ENCODE measurements at regions not wholly inside any gene's neighbourhood (a gene's known extent, or its start where the extent isn't known, plus 50 kb on each side); places are given as distances from the start of the nearest gene placed in this dataset.
"Not testable (repeated sequence)": the region's sequence is repeated elsewhere in the genome, so short reads cannot be mapped to it uniquely, and the experiment has no call there.

GRCh38 chr7:10284001-10284400 lies 689.7 kb upstream of the PHF14 start:
- DNase-seq (ENCODE audit: low read depth) = no peak

- no peak for DNase-seq (ENCODE audit: low read depth)
Observed at GRCh38 chr7:10299384-10299783, 674.3 kb upstream of the PHF14 start.

GRCh38 chr7:10300577-10300976 lies 673.1 kb upstream of the PHF14 start:
- DNase-seq (ENCODE audit: low read depth) = no peak

GRCh38 chr7:10308276-10308675 lies 665.4 kb upstream of the PHF14 start:
- no peak for DNase-seq (ENCODE audit: low read depth)

- DNase-seq (ENCODE audit: low read depth) = no peak
Observed at GRCh38 chr7:10312942-10313341, 660.7 kb upstream of the PHF14 start.

GRCh38 chr7:10315881-10316280 lies 657.8 kb upstream of the PHF14 start:
- no peak for DNase-seq (ENCODE audit: low read depth)

GRCh38 chr7:10316488-10316887 lies 657.2 kb upstream of the PHF14 start:
- DNase-seq (ENCODE audit: low read depth) = no peak

- no peak for DNase-seq (ENCODE audit: low read depth)
Observed at GRCh38 chr7:10325395-10325794, 648.3 kb upstream of the PHF14 start.

GRCh38 chr7:10343108-10343507 lies 630.6 kb upstream of the PHF14 start:
- no peak for DNase-seq (ENCODE audit: low read depth)

GRCh38 chr7:10346032-10346431 lies 627.6 kb upstream of the PHF14 start:
- DNase-seq (ENCODE audit: low read depth) = no peak

GRCh38 chr7:10355816-10356215 lies 617.9 kb upstream of the PHF14 start:
- DNase-seq (ENCODE audit: low read depth) = no peak

- no peak for DNase-seq (ENCODE audit: low read depth)
Observed at GRCh38 chr7:10360050-10360449, 613.6 kb upstream of the PHF14 start.

- no peak for DNase-seq (ENCODE audit: low read depth)
Observed at GRCh38 chr7:10401793-10402192, 571.9 kb upstream of the PHF14 start.

- DNase-seq (ENCODE audit: low read depth) = no peak
Observed at GRCh38 chr7:10412422-10413019, 561.2 kb upstream of the PHF14 start.

GRCh38 chr7:10418985-10419384 lies 554.7 kb upstream of the PHF14 start:
- no peak for DNase-seq (ENCODE audit: low read depth)

- DNase-seq (ENCODE audit: low read depth) = no peak
Observed at GRCh38 chr7:10429031-10429430, 544.6 kb upstream of the PHF14 start.

- no peak for DNase-seq (ENCODE audit: low read depth)
Observed at GRCh38 chr7:10429511-10429910, 544.2 kb upstream of the PHF14 start.

GRCh38 chr7:10436302-10436701 lies 537.4 kb upstream of the PHF14 start:
- no peak for DNase-seq (ENCODE audit: low read depth)

- DNase-seq (ENCODE audit: low read depth) = no peak
Observed at GRCh38 chr7:10439027-10439426, 534.6 kb upstream of the PHF14 start.

- DNase-seq (ENCODE audit: low read depth) = no peak
Observed at GRCh38 chr7:10455936-10456335, 517.7 kb upstream of the PHF14 start.

- DNase-seq (ENCODE audit: low read depth) = no peak
Observed at GRCh38 chr7:10460474-10460873, 513.2 kb upstream of the PHF14 start.

- no peak for DNase-seq (ENCODE audit: low read depth)
Observed at GRCh38 chr7:10463701-10464100, 510.0 kb upstream of the PHF14 start.

- DNase-seq (ENCODE audit: low read depth) = not testable (repeated sequence)
Observed at GRCh38 chr7:10465536-10465935, 508.1 kb upstream of the PHF14 start.

- no peak for DNase-seq (ENCODE audit: low read depth)
Observed at GRCh38 chr7:10468908-10469307, 504.8 kb upstream of the PHF14 start.

- DNase-seq (ENCODE audit: low read depth) = no peak
Observed at GRCh38 chr7:10469476-10469875, 504.2 kb upstream of the PHF14 start.
